ENCODE measurements at regions not wholly inside any gene's neighbourhood (a gene's known extent, or its start where the extent isn't known, plus 50 kb on each side); places are given as distances from the start of the nearest gene placed in this dataset.

DNA sequence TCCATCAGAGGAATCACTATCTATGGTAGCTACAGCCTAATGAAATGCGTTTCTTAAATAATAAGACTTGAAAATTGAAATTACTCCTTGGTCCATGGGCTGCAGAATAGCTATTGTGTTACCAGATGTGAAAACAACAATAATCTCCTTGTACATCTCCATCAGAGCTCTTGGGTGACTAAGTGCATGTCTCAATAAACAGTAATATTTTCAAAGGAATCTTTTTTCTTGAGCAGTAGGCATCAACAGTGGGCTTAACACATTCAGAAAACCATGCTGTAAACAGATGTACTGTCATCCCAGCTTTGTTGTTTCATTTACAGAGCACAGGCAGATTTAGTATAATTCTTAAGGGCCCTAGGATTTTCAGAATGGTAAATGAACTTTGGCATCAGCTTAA is 67.3 kb downstream of the GLUD2 start:
- TF ChIP-seq TCF12 (IDR thresholded peaks at IDR 0.05; ENCODE audit: low read depth) = no peak
- TF ChIP-seq TEAD4 (IDR thresholded peaks at IDR 0.05) = no peak
- TF ChIP-seq EP300 (IDR thresholded peaks at IDR 0.05; ENCODE audit: borderline replicate concordance) = no peak
- TF ChIP-seq FOXM1 (IDR thresholded peaks at IDR 0.05; ENCODE audit: borderline replicate concordance, low read depth) = no peak
- no peak for TF ChIP-seq YY1 (IDR thresholded peaks at IDR 0.05; ENCODE audit: low read depth)
- TF ChIP-seq, protein P1, sequence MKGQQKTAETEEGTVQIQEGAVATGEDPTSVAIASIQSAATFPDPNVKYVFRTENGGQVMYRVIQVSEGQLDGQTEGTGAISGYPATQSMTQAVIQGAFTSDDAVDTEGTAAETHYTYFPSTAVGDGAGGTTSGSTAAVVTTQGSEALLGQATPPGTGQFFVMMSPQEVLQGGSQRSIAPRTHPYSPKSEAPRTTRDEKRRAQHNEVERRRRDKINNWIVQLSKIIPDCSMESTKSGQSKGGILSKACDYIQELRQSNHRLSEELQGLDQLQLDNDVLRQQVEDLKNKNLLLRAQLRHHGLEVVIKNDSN (IDR thresholded peaks at IDR 0.05) = no peak
- no peak for TF ChIP-seq TAF1 (IDR thresholded peaks at IDR 0.05; ENCODE audit: low read depth)
- no peak for TF ChIP-seq EGR1 (IDR thresholded peaks at IDR 0.05)
- no peak for TF ChIP-seq RAD21 (IDR thresholded peaks at IDR 0.05; ENCODE audit: low read depth)
- TF ChIP-seq, protein P2, sequence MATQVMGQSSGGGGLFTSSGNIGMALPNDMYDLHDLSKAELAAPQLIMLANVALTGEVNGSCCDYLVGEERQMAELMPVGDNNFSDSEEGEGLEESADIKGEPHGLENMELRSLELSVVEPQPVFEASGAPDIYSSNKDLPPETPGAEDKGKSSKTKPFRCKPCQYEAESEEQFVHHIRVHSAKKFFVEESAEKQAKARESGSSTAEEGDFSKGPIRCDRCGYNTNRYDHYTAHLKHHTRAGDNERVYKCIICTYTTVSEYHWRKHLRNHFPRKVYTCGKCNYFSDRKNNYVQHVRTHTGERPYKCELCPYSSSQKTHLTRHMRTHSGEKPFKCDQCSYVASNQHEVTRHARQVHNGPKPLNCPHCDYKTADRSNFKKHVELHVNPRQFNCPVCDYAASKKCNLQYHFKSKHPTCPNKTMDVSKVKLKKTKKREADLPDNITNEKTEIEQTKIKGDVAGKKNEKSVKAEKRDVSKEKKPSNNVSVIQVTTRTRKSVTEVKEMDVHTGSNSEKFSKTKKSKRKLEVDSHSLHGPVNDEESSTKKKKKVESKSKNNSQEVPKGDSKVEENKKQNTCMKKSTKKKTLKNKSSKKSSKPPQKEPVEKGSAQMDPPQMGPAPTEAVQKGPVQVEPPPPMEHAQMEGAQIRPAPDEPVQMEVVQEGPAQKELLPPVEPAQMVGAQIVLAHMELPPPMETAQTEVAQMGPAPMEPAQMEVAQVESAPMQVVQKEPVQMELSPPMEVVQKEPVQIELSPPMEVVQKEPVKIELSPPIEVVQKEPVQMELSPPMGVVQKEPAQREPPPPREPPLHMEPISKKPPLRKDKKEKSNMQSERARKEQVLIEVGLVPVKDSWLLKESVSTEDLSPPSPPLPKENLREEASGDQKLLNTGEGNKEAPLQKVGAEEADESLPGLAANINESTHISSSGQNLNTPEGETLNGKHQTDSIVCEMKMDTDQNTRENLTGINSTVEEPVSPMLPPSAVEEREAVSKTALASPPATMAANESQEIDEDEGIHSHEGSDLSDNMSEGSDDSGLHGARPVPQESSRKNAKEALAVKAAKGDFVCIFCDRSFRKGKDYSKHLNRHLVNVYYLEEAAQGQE (IDR thresholded peaks at IDR 0.05; ENCODE audit: low read depth) = no peak
- no peak for TF ChIP-seq CREB1 (IDR thresholded peaks at IDR 0.05; ENCODE audit: low read depth)
- no peak for TF ChIP-seq ZBTB7A (IDR thresholded peaks at IDR 0.05; ENCODE audit: low read depth)
- no peak for TF ChIP-seq NFIC (IDR thresholded peaks at IDR 0.05)
- TF ChIP-seq, protein P3, sequence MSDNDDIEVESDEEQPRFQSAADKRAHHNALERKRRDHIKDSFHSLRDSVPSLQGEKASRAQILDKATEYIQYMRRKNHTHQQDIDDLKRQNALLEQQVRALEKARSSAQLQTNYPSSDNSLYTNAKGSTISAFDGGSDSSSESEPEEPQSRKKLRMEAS (IDR thresholded peaks at IDR 0.05) = no peak
- TF ChIP-seq CEBPB (IDR thresholded peaks at IDR 0.05) = no peak

DNA sequence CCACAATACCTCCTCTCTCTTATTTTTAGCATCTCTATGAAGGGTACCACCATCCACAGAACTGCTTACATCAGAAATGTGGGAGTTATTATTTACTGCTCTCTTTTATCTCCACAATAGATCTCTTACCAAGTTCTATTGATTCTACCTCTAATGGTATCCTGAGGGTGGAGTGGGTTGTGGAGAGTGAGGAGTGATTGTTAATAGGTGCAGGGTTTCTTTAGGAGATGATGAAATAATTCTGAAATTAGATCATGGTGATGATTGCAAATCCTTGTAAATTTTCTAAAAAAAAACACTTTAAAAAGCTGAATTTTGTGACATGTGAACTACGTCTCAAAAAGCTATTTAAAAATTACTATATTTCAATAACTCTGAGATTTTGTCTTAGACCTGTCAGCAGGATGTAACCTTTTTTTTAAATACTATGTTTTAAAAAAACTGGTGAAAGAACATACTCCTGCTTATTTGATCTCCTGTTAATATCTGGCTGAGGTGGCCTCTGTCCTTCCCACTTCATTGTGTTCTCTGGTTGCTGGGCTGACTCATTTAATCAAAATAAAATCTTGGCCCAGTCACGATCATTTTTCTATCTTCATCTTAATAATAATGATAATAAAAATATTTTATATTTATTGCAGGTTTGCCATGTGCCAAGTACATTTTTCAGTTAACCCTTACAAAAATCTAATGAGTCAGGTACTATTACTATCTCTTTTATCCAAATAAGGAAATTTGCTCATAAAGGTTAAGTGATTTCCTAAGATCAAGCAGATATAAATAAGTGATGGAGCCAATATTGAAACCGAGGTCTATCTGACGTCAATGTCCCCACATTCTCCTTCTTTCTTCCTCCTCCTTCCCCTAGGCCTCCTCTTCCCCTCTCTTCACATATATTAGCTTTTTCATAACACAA is 73.5 kb downstream of the GLUD2 start:
- TF ChIP-seq CEBPB (IDR thresholded peaks at IDR 0.05) = no peak
- TF ChIP-seq TCF12 (IDR thresholded peaks at IDR 0.05; ENCODE audit: low read depth) = no peak
- TF ChIP-seq, protein P3 (IDR thresholded peaks at IDR 0.05) = no peak
- TF ChIP-seq NFIC (IDR thresholded peaks at IDR 0.05) = no peak
- no peak for TF ChIP-seq RAD21 (IDR thresholded peaks at IDR 0.05; ENCODE audit: low read depth)

DNA sequence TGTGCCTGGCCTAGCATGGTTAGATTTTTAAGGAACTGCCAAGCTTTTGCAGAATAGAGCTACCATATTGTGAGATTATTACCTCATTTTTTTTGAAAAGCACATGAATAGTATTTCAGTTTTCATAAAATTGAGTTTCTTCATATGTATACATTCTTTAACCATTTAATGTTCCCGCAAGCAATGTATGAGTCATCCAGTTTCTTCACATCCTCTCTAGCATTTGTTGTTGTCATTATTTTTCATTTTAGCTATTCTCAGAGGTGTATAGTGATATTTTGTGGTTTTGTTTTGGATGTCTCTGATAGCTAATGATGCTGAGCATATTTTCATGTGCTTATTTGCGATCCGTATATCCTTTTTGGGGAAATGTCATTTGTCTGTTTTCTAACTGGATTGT is 74.9 kb downstream of the GLUD2 start:
- no peak for TF ChIP-seq ZBTB7A (IDR thresholded peaks at IDR 0.05; ENCODE audit: low read depth)

DNA sequence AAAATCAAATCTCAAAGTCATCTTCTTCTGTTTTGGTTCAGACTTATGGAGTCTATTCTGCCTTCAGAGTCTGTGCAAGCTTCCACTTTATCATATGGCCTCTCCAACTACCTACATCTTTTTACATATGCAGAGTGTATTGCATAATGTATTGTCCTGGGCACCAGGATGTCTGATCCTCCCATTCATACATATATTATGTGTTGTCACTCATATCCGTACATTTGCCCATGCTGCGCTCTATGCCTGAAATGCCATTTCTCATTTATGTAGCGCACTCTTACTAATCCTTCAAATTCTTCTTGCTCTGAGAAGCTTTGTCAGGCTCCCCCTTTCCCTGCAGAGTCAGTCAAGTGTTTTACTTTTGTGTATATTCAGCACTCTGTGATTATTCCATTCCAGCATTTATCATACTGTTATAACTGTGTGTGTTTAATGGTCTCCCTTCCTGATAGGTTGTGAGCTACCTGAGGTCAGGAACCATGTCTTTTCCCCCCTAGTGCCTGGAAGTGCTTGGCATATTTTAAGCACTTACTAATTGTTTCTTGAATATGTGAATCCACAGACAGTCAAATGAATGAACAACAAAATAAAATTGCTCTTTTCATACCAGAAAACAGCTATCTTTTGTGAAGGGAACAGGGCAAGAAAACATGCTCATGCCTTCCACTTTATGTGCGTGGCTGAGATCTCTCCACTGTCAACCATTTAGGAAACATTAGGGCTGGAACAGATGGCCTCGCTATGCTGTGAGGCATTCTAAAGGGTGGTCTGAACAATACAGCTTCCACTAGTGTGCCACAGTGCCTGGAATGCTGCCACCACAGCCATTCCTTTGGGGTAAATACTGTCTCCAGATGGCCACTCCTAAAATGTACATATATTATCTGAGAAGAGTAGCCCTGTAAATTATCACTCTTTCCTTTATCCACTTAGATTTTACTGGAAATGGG is 81.8 kb downstream of the GLUD2 start:
- TF ChIP-seq TAF1 (IDR thresholded peaks at IDR 0.05; ENCODE audit: low read depth) = no peak
- TF ChIP-seq, protein P3 (IDR thresholded peaks at IDR 0.05) = no peak
- TF ChIP-seq EP300 (IDR thresholded peaks at IDR 0.05; ENCODE audit: borderline replicate concordance) = no peak
- no peak for TF ChIP-seq TCF12 (IDR thresholded peaks at IDR 0.05; ENCODE audit: low read depth)
- TF ChIP-seq TEAD4 (IDR thresholded peaks at IDR 0.05) = no peak
- no peak for TF ChIP-seq FOXM1 (IDR thresholded peaks at IDR 0.05; ENCODE audit: borderline replicate concordance, low read depth)
- no peak for TF ChIP-seq ZBTB7A (IDR thresholded peaks at IDR 0.05; ENCODE audit: low read depth)
- no peak for TF ChIP-seq CEBPB (IDR thresholded peaks at IDR 0.05)
- no peak for TF ChIP-seq YY1 (IDR thresholded peaks at IDR 0.05; ENCODE audit: low read depth)
- TF ChIP-seq, protein P1 (IDR thresholded peaks at IDR 0.05) = no peak
- TF ChIP-seq CREB1 (IDR thresholded peaks at IDR 0.05; ENCODE audit: low read depth) = no peak
- TF ChIP-seq RAD21 (IDR thresholded peaks at IDR 0.05; ENCODE audit: low read depth) = no peak
- no peak for TF ChIP-seq NFIC (IDR thresholded peaks at IDR 0.05)
- TF ChIP-seq EGR1 (IDR thresholded peaks at IDR 0.05) = no peak

DNA sequence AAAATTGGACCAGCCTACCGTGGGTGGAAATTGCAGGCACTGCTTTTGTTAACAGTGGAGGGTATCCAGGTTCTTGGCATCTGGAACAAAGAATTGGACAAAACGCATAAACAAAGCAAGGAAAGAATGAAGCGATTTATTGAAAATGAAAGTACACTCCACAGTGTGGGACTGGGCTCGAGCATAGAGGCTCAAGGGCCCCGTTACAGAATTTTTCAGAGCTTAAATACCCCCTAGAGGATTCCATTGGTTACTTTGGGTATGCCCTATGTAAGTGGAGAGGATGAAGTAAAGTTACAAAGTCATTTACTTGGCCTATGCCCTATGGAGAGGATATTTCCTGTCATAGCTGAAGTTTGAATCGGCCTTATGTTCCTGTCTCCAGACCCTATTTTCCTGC is 85.3 kb downstream of the GLUD2 start:
- no peak for TF ChIP-seq ZBTB7A (IDR thresholded peaks at IDR 0.05; ENCODE audit: low read depth)

DNA sequence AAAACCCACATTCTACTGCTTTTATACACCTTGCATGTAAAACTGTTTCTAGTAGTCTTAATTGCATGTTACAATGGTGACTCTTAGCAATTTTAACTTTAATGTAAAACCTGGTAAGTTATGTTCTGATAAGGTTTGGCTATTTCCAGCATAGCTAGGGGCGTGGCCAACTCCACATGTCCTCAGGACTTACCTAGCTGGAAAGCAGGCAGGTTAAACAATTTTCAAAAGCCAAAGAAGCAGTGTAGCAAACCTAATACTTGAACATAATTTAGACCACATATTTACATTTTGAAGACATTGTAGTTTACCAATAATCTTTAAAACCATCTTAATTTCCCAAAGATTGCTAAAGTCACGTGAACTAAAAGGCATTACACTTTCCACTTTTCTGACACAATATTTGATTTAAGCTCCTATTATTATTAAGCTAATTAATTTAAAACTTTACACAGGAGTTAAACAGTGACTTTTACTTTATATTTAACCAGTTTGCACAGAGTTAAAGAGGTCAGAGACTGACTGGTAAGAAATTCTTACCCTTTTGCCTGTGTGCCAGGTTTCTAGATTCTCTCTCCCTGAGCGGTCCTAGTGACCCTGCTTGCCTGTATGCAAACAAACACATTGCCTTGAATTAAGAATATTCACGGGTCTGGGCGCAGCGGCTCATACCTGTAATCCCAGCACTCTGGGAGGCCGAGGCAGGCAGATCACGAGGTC is 88.2 kb downstream of the GLUD2 start:
- TF ChIP-seq NFIC (IDR thresholded peaks at IDR 0.05) (no peak), EP300 (IDR thresholded peaks at IDR 0.05; ENCODE audit: borderline replicate concordance) (no peak), FOXM1 (IDR thresholded peaks at IDR 0.05; ENCODE audit: borderline replicate concordance, low read depth) (no peak)
